OCI-LY7 (cell line): ENCODE measurements at regions not wholly inside any gene's neighbourhood (a gene's known extent, or its start where the extent isn't known, plus 50 kb on each side); places are given as distances from the start of the nearest gene placed in this dataset.

Experiments used
- EZH2phosphoT487 ChIP-seq: fragments of 200-600 bp; sonication (generic); IDR thresholded peaks from 2 replicates; pipeline ENCODE4 v1.6.1; 2018; ENCODE audit warnings: low read depth, borderline replicate concordance, mild to moderate bottlenecking, mixed run types, antibody characterized with exemption, low read length, moderate library complexity, mixed read lengths
- TF ChIP-seq, protein P1 (sequence below): fragments of 200-600 bp; sonication (generic); conservative IDR thresholded peaks from 2 replicates; pipeline ENCODE4 v1.5.1; 2014; ENCODE audit warnings: mild to moderate bottlenecking, antibody characterized with exemption, low read length, moderate library complexity, mixed read lengths

DNA sequence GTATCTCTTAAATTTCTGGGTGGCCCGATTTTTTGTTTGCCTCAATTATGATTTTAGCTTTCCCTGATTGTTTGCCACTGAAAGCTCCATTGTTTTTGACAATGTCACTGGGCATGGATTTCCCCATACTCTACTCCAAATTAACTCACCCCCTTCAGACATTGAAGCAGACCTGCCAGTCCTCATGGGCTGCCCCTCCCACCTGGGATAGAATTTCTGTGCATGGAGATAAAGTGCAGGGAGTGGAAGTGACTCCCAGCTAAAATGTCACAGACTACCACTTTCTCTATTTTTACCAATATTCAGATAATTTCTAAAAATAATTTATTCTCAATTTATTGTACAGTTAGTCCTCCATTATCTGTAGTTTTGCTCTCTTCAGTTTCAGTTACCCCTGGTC is 79.1 kb upstream of the CLPB start:
- TF ChIP-seq, protein P1, sequence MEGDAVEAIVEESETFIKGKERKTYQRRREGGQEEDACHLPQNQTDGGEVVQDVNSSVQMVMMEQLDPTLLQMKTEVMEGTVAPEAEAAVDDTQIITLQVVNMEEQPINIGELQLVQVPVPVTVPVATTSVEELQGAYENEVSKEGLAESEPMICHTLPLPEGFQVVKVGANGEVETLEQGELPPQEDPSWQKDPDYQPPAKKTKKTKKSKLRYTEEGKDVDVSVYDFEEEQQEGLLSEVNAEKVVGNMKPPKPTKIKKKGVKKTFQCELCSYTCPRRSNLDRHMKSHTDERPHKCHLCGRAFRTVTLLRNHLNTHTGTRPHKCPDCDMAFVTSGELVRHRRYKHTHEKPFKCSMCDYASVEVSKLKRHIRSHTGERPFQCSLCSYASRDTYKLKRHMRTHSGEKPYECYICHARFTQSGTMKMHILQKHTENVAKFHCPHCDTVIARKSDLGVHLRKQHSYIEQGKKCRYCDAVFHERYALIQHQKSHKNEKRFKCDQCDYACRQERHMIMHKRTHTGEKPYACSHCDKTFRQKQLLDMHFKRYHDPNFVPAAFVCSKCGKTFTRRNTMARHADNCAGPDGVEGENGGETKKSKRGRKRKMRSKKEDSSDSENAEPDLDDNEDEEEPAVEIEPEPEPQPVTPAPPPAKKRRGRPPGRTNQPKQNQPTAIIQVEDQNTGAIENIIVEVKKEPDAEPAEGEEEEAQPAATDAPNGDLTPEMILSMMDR: no peak
- no peak for TF ChIP-seq EZH2phosphoT487
